K562 (cell line): ENCODE measurements at regions not wholly inside any gene's neighbourhood (a gene's known extent, or its start where the extent isn't known, plus 50 kb on each side); places are given as distances from the start of the nearest gene placed in this dataset.

Experiments
- JUND ChIP-seq, 2 experiments: IDR thresholded peaks; 2 replicates in 1 of 2; 3 replicates in 1 of 2; pipeline ENCODE4 v1.6.1; 2011; ENCODE audit warnings: borderline replicate concordance in 2 of 2, low read depth in 2 of 2, low read length in 2 of 2, improper control_type of control experiment in 1 of 2, missing biosample characterization in 1 of 2, missing genetic modification characterization in 1 of 2, missing genetic modification reagents in 1 of 2
- KLF13 ChIP-seq: fragments of 450-650 bp; IDR thresholded peaks from 2 replicates; pipeline ENCODE4 v1.6.1; 2016; ENCODE audit warnings: missing genetic modification characterization, low read depth, mild to moderate bottlenecking, missing compliant biosample characterization, moderate library complexity, borderline replicate concordance
- TF ChIP-seq, protein P1 (sequence below): IDR thresholded peaks from 2 replicates; pipeline ENCODE4 v1.6.1; 2014; ENCODE audit warnings: antibody characterized with exemption

DNA sequence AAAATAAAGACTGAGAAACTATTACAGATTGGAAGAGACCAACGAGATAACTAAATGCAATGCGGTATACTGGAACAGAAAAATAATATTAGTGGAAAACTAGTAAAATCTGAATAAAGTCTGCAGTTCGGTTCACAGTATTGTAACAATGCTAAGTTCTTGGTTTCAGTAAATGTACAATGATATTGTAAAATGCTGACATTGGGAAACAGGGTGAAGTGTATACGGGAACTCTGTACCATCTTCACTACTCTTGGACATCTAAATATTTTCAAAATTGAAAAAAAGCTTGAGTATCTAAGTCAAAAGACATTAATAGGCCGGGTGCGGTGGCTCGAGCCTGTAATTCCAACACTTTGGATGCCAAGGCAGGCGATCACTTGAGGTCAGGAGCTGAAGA, 120.9 kb upstream of the KCNMB2 start:
- TF ChIP-seq, protein P1, sequence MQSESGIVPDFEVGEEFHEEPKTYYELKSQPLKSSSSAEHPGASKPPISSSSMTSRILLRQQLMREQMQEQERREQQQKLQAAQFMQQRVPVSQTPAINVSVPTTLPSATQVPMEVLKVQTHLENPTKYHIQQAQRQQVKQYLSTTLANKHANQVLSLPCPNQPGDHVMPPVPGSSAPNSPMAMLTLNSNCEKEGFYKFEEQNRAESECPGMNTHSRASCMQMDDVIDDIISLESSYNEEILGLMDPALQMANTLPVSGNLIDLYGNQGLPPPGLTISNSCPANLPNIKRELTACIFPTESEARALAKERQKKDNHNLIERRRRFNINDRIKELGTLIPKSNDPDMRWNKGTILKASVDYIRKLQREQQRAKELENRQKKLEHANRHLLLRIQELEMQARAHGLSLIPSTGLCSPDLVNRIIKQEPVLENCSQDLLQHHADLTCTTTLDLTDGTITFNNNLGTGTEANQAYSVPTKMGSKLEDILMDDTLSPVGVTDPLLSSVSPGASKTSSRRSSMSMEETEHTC = no peak
- no peak for TF ChIP-seq JUND (IDR thresholded peaks at IDR 0.05; ENCODE audit: borderline replicate concordance, low read depth, low read length)
- TF ChIP-seq JUND (tag; IDR thresholded peaks at IDR 0.05; ENCODE audit: borderline replicate concordance, low read depth, low read length) = no peak
- no peak for TF ChIP-seq KLF13 (tag)
